Activated naive CD4-positive, alpha-beta T cell treated with anti-CD3 and anti-CD28 coated beads, Interleukin-2, amount 50 U/mL, for 72 hours (primary cell): ENCODE measurements at regions not wholly inside any gene's neighbourhood (a gene's known extent, or its start where the extent isn't known, plus 50 kb on each side); places are given as distances from the start of the nearest gene placed in this dataset.

Source experiments
- ATAC-seq, 2 donors: fragments of 150-1000 bp; cut with Tn5 transposase; 2 replicates each; pipeline ENCODE4 v1.10.0; 2021; ENCODE audit warnings: mild to moderate bottlenecking in 2 of 2, moderate library complexity in 2 of 2
- DNase-seq, 2 donors: peaks; one replicate each; pipeline ENCODE4 v3.0.0; 2021 to 2022; ENCODE audit warnings: low spot score in 2 of 2
- H3K27ac Mint-ChIP-seq, 2 donors: one replicate each; pipeline ENCODE4 v1.8.0; 2022; ENCODE audit warnings: mild to moderate bottlenecking in 2 of 2, mixed read lengths in 2 of 2
- H3K36me3 Mint-ChIP-seq, 2 donors: one replicate each; pipeline ENCODE4 v1.8.0; 2022; ENCODE audit warnings: mixed read lengths in 2 of 2
- H3K9me3 Mint-ChIP-seq, 2 donors: one replicate each; pipeline ENCODE4 v1.8.0; 2022; ENCODE audit warnings: mixed read lengths in 2 of 2

- no peak for DNase-seq
- Mint-ChIP-seq H3K27ac (no peak overlapping the region), H3K36me3 (no peaks in the 10 kb centered on the region), H3K9me3 (peaks cover 0 to 3% of the 10 kb centered on the region in 2 donors)
- ATAC-seq = no peak
Observed at GRCh38 chr12:65606008-65606766, 218.1 kb upstream of the HMGA2 start.

- Mint-ChIP-seq H3K9me3 (peaks cover 0 to 7% of the 10 kb centered on the region in 2 donors), H3K27ac (no peak overlapping the region), H3K36me3 (no peaks in the 10 kb centered on the region)
- ATAC-seq (no peak), DNase-seq (no peak)
Observed at GRCh38 chr12:65607401-65607841, 216.9 kb upstream of the HMGA2 start.

DNA sequence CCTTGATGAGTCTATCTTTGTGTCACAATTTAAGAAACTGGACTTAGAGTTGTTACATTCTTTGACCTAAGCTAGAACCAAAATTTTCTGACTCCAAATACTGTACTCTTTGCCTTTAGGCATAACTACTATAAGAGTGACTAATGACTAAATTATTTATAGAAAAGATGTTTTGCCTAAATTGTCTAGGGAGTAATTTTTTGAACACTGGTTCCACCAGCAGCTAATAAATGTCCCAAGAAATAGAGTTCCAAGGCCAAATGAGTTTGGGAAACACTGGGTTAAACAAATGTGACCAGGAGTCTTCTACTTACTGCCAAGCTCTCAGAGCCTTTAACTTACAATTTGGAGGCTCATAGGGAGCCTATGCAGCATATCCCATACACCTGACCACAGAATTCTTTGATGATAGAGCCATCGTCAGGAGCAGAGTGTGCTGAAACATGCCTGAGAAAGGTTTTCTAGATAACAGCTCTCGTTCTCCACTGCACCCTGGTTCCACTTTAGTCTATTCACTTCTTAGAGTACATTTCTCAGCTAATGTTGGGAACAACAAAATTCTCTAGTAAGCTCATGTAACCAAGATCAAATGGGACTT is 215.9 kb upstream of the HMGA2 start:
- ATAC-seq (no peak), DNase-seq (no peak)
- Mint-ChIP-seq H3K36me3 (no peaks in the 10 kb centered on the region), H3K27ac (no peak overlapping the region), H3K9me3 (peaks cover 0 to 9% of the 10 kb centered on the region in 2 donors)

DNA sequence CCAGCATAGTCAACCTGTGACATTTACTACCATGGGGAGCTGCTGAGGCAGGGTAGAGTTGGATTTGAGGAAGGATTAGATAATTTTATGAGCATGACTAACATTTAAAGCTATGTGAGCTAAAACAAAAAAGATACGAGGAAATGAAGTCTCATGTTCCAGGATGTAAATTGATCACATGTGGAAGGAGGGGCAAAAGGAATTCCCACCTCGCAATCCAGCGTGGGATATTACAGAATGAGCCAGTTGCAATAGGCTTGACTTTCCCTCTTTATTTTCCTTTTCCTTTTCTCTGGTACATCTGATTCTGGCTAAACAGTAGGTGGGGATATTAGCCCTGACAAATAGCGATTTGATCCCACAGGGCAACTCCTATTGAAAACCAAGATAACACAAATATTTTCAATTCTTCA is 214.9 kb upstream of the HMGA2 start:
- H3K9me3 Mint-ChIP-seq = peaks cover 0 to 12% of the 10 kb centered on the region in 2 donors
- ATAC-seq (no peak), DNase-seq (no peak)
- no peak overlapping the region for H3K27ac Mint-ChIP-seq
- no peaks in the 10 kb centered on the region for H3K36me3 Mint-ChIP-seq

DNA sequence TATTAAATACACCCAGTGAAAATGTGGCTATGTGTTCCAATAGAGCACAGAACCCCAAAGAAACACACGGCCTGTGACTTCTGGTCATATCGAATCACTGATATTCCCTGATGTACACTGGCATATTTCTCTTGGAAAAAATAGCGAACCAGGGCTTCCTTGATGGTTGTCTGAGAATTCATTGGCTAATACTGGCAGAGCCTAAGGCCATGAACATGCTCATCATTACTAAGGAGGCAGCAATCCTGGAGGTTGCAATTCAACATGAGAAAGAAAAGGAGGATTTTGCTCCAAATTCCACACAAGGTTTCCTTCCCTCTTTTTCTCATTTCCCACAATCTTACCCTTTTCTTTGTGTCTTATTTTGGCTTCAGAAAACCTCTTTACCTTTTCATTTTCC is 212.9 kb upstream of the HMGA2 start:
- Mint-ChIP-seq H3K36me3 (no peaks in the 10 kb centered on the region), H3K27ac (no peak overlapping the region), H3K9me3 (peaks cover 0 to 12% of the 10 kb centered on the region in 2 donors)
- no peak for DNase-seq
- ATAC-seq = no peak

GRCh38 chr12:65612440-65612839 is 211.8 kb upstream of the HMGA2 start:
- ATAC-seq = no peak
- peaks cover 0 to 12% of the 10 kb centered on the region in 2 donors for H3K9me3 Mint-ChIP-seq
- H3K27ac Mint-ChIP-seq = no peak overlapping the region
- DNase-seq = no peak
- H3K36me3 Mint-ChIP-seq = no peaks in the 10 kb centered on the region

- DNase-seq (no peak), ATAC-seq (no peak)
- Mint-ChIP-seq H3K27ac (no peak overlapping the region), H3K9me3 (peaks cover 0 to 8% of the 10 kb centered on the region in 2 donors), H3K36me3 (no peaks in the 10 kb centered on the region)
Observed at GRCh38 chr12:65613692-65614091, 210.6 kb upstream of the HMGA2 start.

GRCh38 chr12:65614259-65614889 is 209.9 kb upstream of the HMGA2 start:
- no peak for DNase-seq
- H3K36me3 Mint-ChIP-seq = no peaks in the 10 kb centered on the region
- H3K9me3 Mint-ChIP-seq = peaks cover 0 to 8% of the 10 kb centered on the region in 2 donors
- no peak overlapping the region for H3K27ac Mint-ChIP-seq
- ATAC-seq = no peak

GRCh38 chr12:65615118-65615517 is 209.2 kb upstream of the HMGA2 start:
- DNase-seq = no peak
- no peak for ATAC-seq
- Mint-ChIP-seq H3K9me3 (peaks cover 0 to 8% of the 10 kb centered on the region in 2 donors), H3K36me3 (no peaks in the 10 kb centered on the region), H3K27ac (no peak overlapping the region)

DNA sequence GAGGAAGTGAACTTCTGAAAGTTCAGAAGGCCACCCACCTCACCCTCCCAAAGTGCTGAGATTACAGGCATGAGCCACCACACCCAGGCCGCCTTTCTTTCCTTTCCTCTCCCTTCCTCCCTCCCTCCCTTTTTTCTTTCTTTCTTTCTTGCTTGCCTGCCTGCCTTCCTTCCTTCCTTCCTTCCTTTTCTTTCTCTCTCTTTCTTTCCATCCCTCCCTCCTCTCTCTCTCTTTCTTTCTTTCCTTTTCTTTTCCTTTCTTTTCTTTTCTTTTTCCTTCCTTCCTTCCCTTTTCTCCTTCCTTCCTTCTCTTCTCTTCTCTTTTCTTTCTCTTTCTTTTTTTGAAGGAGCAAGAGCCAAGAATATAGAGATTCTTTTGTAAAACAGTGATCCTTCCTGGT is 208.3 kb upstream of the HMGA2 start:
- no peak for DNase-seq
- Mint-ChIP-seq H3K27ac (no peak overlapping the region), H3K36me3 (no peaks in the 10 kb centered on the region), H3K9me3 (peaks cover 0 to 8% of the 10 kb centered on the region in 2 donors)
- ATAC-seq = no peak

DNA sequence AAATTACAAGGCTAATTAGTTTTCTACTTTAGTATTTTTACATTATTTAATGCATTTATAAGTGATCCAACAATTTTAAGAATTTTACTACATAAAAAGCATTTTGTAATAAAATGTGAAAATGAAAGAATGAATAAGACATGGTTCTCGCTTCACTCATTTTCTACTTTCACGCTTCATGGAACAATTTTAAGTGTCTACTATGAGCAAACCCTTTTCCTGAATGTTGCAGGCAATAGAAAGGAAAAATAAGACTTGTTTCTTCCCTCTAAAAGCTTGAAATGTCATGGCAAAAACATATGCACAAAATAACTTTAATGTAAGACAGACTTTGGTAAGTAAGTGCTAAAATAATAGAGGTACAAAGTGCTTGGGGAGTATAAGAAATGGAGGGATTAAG is 205.7 kb upstream of the HMGA2 start:
- no peaks in the 10 kb centered on the region for H3K36me3 Mint-ChIP-seq
- DNase-seq (no peak), ATAC-seq (peak in 1 of 2 donors; percentile 28)
- no peak overlapping the region for H3K27ac Mint-ChIP-seq
- H3K9me3 Mint-ChIP-seq = peaks cover 0 to under 1% of the 10 kb centered on the region in 2 donors

DNA sequence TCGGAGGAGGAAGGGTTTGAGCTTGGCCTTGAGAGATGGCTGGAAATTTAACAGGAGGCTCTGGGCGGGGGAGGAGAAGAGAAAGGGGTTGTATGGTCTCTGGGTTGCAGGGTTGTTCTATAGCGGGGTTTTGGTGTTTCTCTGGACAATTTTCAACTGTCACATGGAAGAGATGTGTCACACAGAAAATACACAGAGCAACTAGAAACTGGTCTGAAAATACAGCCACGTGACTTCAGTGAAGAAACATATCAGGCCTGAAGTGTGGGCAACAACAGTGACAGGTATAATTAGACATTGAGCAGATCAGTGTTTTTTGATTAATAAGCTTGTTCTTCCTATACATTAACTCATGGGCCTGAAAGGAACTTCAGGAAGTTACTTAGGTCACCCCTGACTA is 205.3 kb upstream of the HMGA2 start:
- H3K9me3 Mint-ChIP-seq = no peaks in the 10 kb centered on the region
- no peak overlapping the region for H3K27ac Mint-ChIP-seq
- no peaks in the 10 kb centered on the region for H3K36me3 Mint-ChIP-seq
- no peak for DNase-seq
- peak in 1 of 2 donors; percentile 54 for ATAC-seq

DNA sequence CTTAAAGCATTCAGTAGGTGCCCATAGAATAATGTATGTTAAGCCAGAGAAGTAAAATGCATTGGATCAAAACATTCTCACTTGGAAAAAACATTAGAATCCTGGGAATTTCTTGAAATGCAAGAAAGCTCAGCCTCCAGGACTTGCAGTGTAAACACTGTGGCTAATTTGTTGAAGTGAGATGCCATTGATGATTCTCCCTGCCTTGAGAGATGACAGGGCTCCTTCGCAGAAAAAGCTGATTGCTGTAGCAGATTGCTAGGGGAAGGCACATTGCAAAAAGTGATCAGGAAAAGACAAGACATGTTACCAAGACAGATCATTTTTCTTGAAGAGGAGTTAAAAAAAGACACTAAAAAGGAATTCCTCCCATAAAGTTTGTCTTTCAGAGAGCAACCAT is 204.2 kb upstream of the HMGA2 start:
- H3K36me3 Mint-ChIP-seq = no peaks in the 10 kb centered on the region
- no peaks in the 10 kb centered on the region for H3K9me3 Mint-ChIP-seq
- no peak for DNase-seq
- no peak overlapping the region for H3K27ac Mint-ChIP-seq
- ATAC-seq = no peak

GRCh38 chr12:65622056-65622455 is 202.2 kb upstream of the HMGA2 start:
- ATAC-seq = no peak
- Mint-ChIP-seq H3K9me3 (no peaks in the 10 kb centered on the region), H3K27ac (no peak overlapping the region), H3K36me3 (no peaks in the 10 kb centered on the region)
- no peak for DNase-seq

- H3K9me3 Mint-ChIP-seq = no peaks in the 10 kb centered on the region
- H3K36me3 Mint-ChIP-seq = no peaks in the 10 kb centered on the region
- ATAC-seq (no peak), DNase-seq (no peak)
- no peak overlapping the region for H3K27ac Mint-ChIP-seq
Observed at GRCh38 chr12:65623507-65623906, 200.8 kb upstream of the HMGA2 start.

DNA sequence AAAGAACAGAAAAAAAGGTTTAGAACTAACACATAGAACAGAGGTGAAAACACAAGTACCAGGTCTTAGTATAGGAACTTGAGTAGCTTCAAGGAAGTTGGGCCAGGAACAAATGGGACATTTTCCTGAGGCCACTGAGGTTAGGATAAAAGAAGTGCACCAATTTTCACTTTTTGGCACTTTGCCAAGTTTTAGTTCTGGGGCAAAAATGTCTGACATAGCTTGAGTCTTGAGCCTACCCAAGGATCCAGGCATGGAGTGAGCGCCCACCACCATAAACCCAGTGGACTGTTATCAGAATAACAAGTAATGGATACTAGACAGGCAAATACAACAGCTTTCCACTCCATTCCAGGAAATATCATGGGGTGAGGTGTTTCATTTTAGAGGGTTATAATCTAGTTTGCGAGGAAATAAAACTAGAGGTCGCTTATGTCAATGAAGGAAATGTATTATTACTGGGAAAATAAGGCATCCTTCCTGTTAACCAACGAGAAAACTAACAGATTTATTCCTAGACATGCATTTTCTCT is 199.7 kb upstream of the HMGA2 start:
- Mint-ChIP-seq H3K27ac (peak overlapping the region in 1 of 2 donors; percentile 16), H3K36me3 (no peaks in the 10 kb centered on the region)

DNA sequence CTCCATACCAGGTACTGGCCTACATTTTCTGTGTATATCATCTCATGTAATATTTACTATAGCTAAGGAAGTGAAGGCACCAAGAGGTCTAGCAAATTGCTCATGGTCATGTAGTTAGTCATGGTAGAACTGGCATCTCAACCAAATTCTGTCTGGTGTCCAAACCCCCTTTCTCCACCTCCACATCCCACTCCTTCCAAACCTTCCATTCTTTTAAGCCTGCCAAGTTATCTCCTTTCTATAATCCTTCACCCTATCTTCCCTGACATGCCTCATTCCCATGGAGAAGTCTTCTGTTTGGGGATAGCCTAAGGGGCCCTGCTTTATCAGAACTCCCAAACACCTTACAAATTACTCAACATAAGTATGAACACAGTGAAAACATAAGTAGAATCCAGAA is 196.2 kb upstream of the HMGA2 start:
- Mint-ChIP-seq H3K9me3 (no peaks in the 10 kb centered on the region), H3K27ac (no peak overlapping the region), H3K36me3 (no peaks in the 10 kb centered on the region)
- DNase-seq (no peak), ATAC-seq (no peak)

More for the DNA sequence above, 199.7 kb upstream of the HMGA2 start:
- no peak for ATAC-seq
- no peak for DNase-seq
- H3K9me3 Mint-ChIP-seq = no peaks in the 10 kb centered on the region
